Right lobe of liver (tissue), 6 donors: ENCODE measurements at regions not wholly inside any gene's neighbourhood (a gene's known extent, or its start where the extent isn't known, plus 50 kb on each side); places are given as distances from the start of the nearest gene placed in this dataset.
"Not testable (repeated sequence)": the region's sequence is repeated elsewhere in the genome, so short reads cannot be mapped to it uniquely, and the experiment has no call there.

ENCODE experiments used
- ATAC-seq, 4 donors: fragments of 200-7000 bp; cut with Tn5 transposase; one replicate each; pipeline ENCODE4 v1.9.1; 2020; ENCODE audit warnings: mild to moderate bottlenecking in 4 of 4, moderate library complexity in 4 of 4
- DNase-seq, 3 donors: peaks; one replicate each; pipeline ENCODE4 v3.0.0-alpha.2; 2020
- H3K27ac ChIP-seq, 3 donors: fragments of 200-600 bp; one replicate each; pipeline ENCODE4 v1.8.0; 2022
- H3K27me3 ChIP-seq, 2 donors: fragments of 200-600 bp; one replicate each; pipeline ENCODE4 v1.8.0; 2022
- H3K36me3 ChIP-seq, 4 donors: fragments of 200-600 bp; sonication (generic) in 1 of 4; one replicate each; pipeline versions ENCODE4 v1.5.1 to v1.8.0; 2017 to 2022; ENCODE audit warnings: control low read depth in 1 of 4
- H3K4me1 ChIP-seq, 4 donors: fragments of 200-600 bp; sonication (generic) in 1 of 4; one replicate each; pipeline versions ENCODE4 v1.5.1 to v1.8.0; 2017 to 2022; ENCODE audit warnings: control low read depth in 1 of 4
- H3K4me3 ChIP-seq, 3 donors: fragments of 200-600 bp; one replicate each; pipeline ENCODE4 v1.8.0; 2022
- H3K9me3 ChIP-seq, 4 donors: fragments of 200-600 bp; sonication (generic) in 1 of 4; one replicate each; pipeline versions ENCODE4 v1.5.1 to v1.8.0; 2017 to 2022; ENCODE audit warnings: control low read depth in 1 of 4
- CTCF ChIP-seq, 4 donors: fragments of 200-600 bp in 3 of 4; fragments of 450-650 bp in 1 of 4; IDR thresholded peaks; one replicate each; pipeline versions ENCODE4 v1.5.1 to v1.8.0; 2016 to 2022; ENCODE audit warnings: antibody characterized with exemption in 4 of 4, mild to moderate bottlenecking in 2 of 4
- POLR2A ChIP-seq: fragments of 450-650 bp; IDR thresholded peaks from one replicate; pipeline ENCODE4 v1.6.1; 2017; ENCODE audit warnings: antibody characterized with exemption, mild to moderate bottlenecking
- WGBS: methylation state at CpG from one replicate; pipeline ENCODE4 v1.1.6; 2018; ENCODE audit warnings: low coverage, low lambda C conversion rate; ENCODE audit not compliant: insufficient coverage; ENCODE audit errors: missing lambda C conversion rate; 5-methylcytosine and 5-hydroxymethylcytosine counted together
- intact Hi-C, 2 donors: fragments of 100-400 bp; cut with DNase I; formaldehyde crosslinking; loops; one replicate each; pipeline versions ENCODE4 v1.11.2 to v1.14.1; 2022
- donor health status: DM: no; HTN: yes; CAD: no.
- donor health status: DM: no; HTN: no; CAD: no.
- donor health status: DM: no; HTN: no; CAD: no.
- donor health status: DM: no; HTN: yes; CAD: no.
- donor health status: DM: no; HTN: yes; CAD: no.

GRCh38 chr10:8158193-8159071 is 103.9 kb downstream of the GATA3 start:
- intact Hi-C loops: no loop called here
- 42% methylated on average over 8 of the region's 9 CpGs for whole genome bisulfite sequencing
- Histone ChIP-seq H3K36me3 (no peaks in the 10 kb centered on the region), H3K9me3 (no peaks in the 10 kb centered on the region), H3K4me3 (no peak overlapping the region), H3K27me3 (no peaks in the 10 kb centered on the region), H3K4me1 (no peaks in the 10 kb centered on the region), H3K27ac (no peak overlapping the region)
- ATAC-seq (no peak), DNase-seq (no peak)
- TF ChIP-seq CTCF (IDR thresholded peaks at IDR 0.05) (no peak), POLR2A (no peak)

- Histone ChIP-seq H3K9me3 (peaks cover 0 to under 1% (median 0%) of the 10 kb centered on the region in 4 donors), H3K27me3 (no peaks in the 10 kb centered on the region), H3K36me3 (no peaks in the 10 kb centered on the region), H3K27ac (no peak overlapping the region), H3K4me3 (no peak overlapping the region), H3K4me1 (no peaks in the 10 kb centered on the region)
- TF ChIP-seq CTCF (IDR thresholded peaks at IDR 0.05) (no peak), POLR2A (no peak)
- ATAC-seq (no peak), DNase-seq (no peak)
- 88% methylated on average over 9 of the region's 9 CpGs for WGBS
- intact Hi-C loops: no loop called here
These were observed 105.1 kb downstream of the GATA3 start for GRCh38 chr10:8159341-8160165.

- Histone ChIP-seq H3K4me1 (no peaks in the 10 kb centered on the region), H3K9me3 (peaks cover 0 to 3% (median 0%) of the 10 kb centered on the region in 4 donors), H3K27ac (no peak overlapping the region), H3K27me3 (no peaks in the 10 kb centered on the region), H3K36me3 (no peaks in the 10 kb centered on the region), H3K4me3 (no peak overlapping the region)
- WGBS: 81% methylated on average over 2 of the region's 2 CpGs
- TF ChIP-seq POLR2A: no peak
- no peak for TF ChIP-seq CTCF (IDR thresholded peaks at IDR 0.05)
- DNase-seq (no peak), ATAC-seq (no peak)
- intact Hi-C loops: no loop called here
These were observed 109.3 kb downstream of the GATA3 start for GRCh38 chr10:8163824-8164223.

GRCh38 chr10:8164640-8165039 is 110.2 kb downstream of the GATA3 start:
- H3K27me3 ChIP-seq, H3K4me3 ChIP-seq, H3K4me1 ChIP-seq, intact Hi-C loops, DNase-seq, H3K27ac ChIP-seq, H3K9me3 ChIP-seq, H3K36me3 ChIP-seq, ATAC-seq: not testable (repeated sequence)
- WGBS: 91% methylated on average over 1 of the region's 1 CpG

- H3K4me1 ChIP-seq: peaks cover 0 to 11% (median 3%) of the 10 kb centered on the region in 4 donors
- no peak overlapping the region for H3K4me3 ChIP-seq
- H3K27ac ChIP-seq: no peak overlapping the region
- H3K36me3 ChIP-seq: no peaks in the 10 kb centered on the region
- no peaks in the 10 kb centered on the region for H3K27me3 ChIP-seq
- ATAC-seq (no peak), DNase-seq (no peak)
- peaks cover 0 to 6% (median 0%) of the 10 kb centered on the region in 4 donors for H3K9me3 ChIP-seq
- TF ChIP-seq POLR2A: no peak
- TF ChIP-seq CTCF (IDR thresholded peaks at IDR 0.05): no peak
- intact Hi-C loops: no loop called here
These were observed 114.3 kb downstream of the GATA3 start for GRCh38 chr10:8168836-8169235.
